Neuronal stem cell (in vitro differentiated cells): ENCODE measurements at regions not wholly inside any gene's neighbourhood (a gene's known extent, or its start where the extent isn't known, plus 50 kb on each side); places are given as distances from the start of the nearest gene placed in this dataset.
"Not testable (repeated sequence)": the region's sequence is repeated elsewhere in the genome, so short reads cannot be mapped to it uniquely, and the experiment has no call there.

ENCODE experiments used
- DNase-seq: peaks from one replicate; pipeline ENCODE4 v3.0.0-alpha.2; 2013; ENCODE audit warnings: low spot score
- H2AFZ ChIP-seq: one replicate; pipeline ENCODE4 v1.6.1; 2013; ENCODE audit warnings: mild to moderate bottlenecking, low read length, inconsistent platforms
- H2AK5ac ChIP-seq: 2 replicates; pipeline ENCODE4 v1.6.1; 2013; ENCODE audit warnings: low read depth, mild to moderate bottlenecking, inconsistent platforms, low read length, moderate library complexity, mixed read lengths
- H2BK120ac ChIP-seq: 2 replicates; pipeline ENCODE4 v1.6.1; 2013; ENCODE audit warnings: low read depth, mild to moderate bottlenecking, inconsistent platforms, low read length, moderate library complexity, mixed read lengths
- H2BK12ac ChIP-seq: one replicate; pipeline ENCODE4 v1.6.1; 2013; ENCODE audit warnings: low read length, inconsistent platforms
- H2BK15ac ChIP-seq: 2 replicates; pipeline ENCODE4 v1.6.1; 2013; ENCODE audit warnings: mild to moderate bottlenecking, low read length, inconsistent platforms, mixed read lengths
- H2BK5ac ChIP-seq: one replicate; pipeline ENCODE4 v1.6.1; 2013; ENCODE audit warnings: inconsistent platforms, mild to moderate bottlenecking, low read length, moderate library complexity
- H3K14ac ChIP-seq: one replicate; pipeline ENCODE4 v1.6.1; 2013; ENCODE audit warnings: low read length, inconsistent platforms
- H3K18ac ChIP-seq: 2 replicates; pipeline ENCODE4 v1.6.1; 2013; ENCODE audit warnings: low read length, inconsistent platforms
- H3K23ac ChIP-seq: 2 replicates; pipeline ENCODE4 v1.6.1; 2013; ENCODE audit warnings: low read depth, mild to moderate bottlenecking, mixed read lengths, low read length, inconsistent platforms; ENCODE audit not compliant: poor library complexity
- H3K27ac ChIP-seq: replicated peaks from 3 replicates; pipeline ENCODE4 v1.5.1; 2013; ENCODE audit warnings: low read length, inconsistent platforms
- H3K27me3 ChIP-seq, 3 experiments: 2 replicates each; pipeline ENCODE4 v1.6.1; 2013; ENCODE audit warnings: low read length in 3 of 3, mild to moderate bottlenecking in 2 of 3, inconsistent platforms in 1 of 3, low read depth in 1 of 3, mixed read lengths in 1 of 3, moderate library complexity in 1 of 3; ENCODE audit not compliant: control insufficient read depth in 3 of 3, insufficient read depth in 3 of 3
- H3K36me3 ChIP-seq, 2 donors: replicated peaks in 1 of 2; 2 replicates each; pipeline ENCODE4 v1.6.1; 2013; ENCODE audit warnings: low read length in 2 of 2; ENCODE audit not compliant: control insufficient read depth in 2 of 2, insufficient read depth in 2 of 2
- H3K4ac ChIP-seq: 2 replicates; pipeline ENCODE4 v1.6.1; 2013; ENCODE audit warnings: inconsistent platforms, mild to moderate bottlenecking, low read length, moderate library complexity
- H3K4me1 ChIP-seq, 2 donors: 1 replicate in 1 of 2; 2 replicates in 1 of 2; pipeline ENCODE4 v1.6.1; 2013; ENCODE audit warnings: low read length in 2 of 2, low read depth in 1 of 2; ENCODE audit not compliant: control insufficient read depth in 2 of 2, insufficient read depth in 1 of 2
- H3K4me2 ChIP-seq: one replicate; pipeline ENCODE4 v1.6.1; 2013; ENCODE audit warnings: mild to moderate bottlenecking, low read length, inconsistent platforms; ENCODE audit not compliant: insufficient read depth, poor library complexity, severe bottlenecking
- H3K4me3 ChIP-seq, 2 donors: 2 replicates each; pipeline ENCODE4 v1.5.1; 2013; ENCODE audit warnings: low read length in 2 of 2, mild to moderate bottlenecking in 2 of 2, inconsistent platforms in 1 of 2, moderate library complexity in 1 of 2
- H3K79me1 ChIP-seq: one replicate; pipeline ENCODE4 v1.6.1; 2013; ENCODE audit warnings: low read depth, mild to moderate bottlenecking, inconsistent platforms, low read length, moderate library complexity
- H3K9ac ChIP-seq: one replicate; pipeline ENCODE4 v1.6.1; 2013; ENCODE audit warnings: mild to moderate bottlenecking, low read depth, low read length, inconsistent platforms; ENCODE audit not compliant: poor library complexity
- H3K9me3 ChIP-seq, 2 donors: replicated peaks in 1 of 2; 2 replicates each; pipeline versions ENCODE3 to v1.6.1; 2013; ENCODE audit warnings: low read length in 2 of 2, mild to moderate bottlenecking in 2 of 2, inconsistent platforms in 1 of 2, low read depth in 1 of 2, mixed read lengths in 1 of 2, moderate library complexity in 1 of 2; ENCODE audit not compliant: control insufficient read depth in 2 of 2, insufficient read depth in 1 of 2
- H4K8ac ChIP-seq: one replicate; pipeline ENCODE4 v1.6.1; 2013; ENCODE audit warnings: low read depth, mild to moderate bottlenecking, inconsistent platforms, low read length, moderate library complexity
- H4K91ac ChIP-seq: one replicate; pipeline ENCODE4 v1.6.1; 2013; ENCODE audit warnings: low read length, low read depth, mild to moderate bottlenecking, inconsistent platforms; ENCODE audit not compliant: poor library complexity
- WGBS, 2 donors: extraction: QIAGEN DNeasy Blood & Tissue Kit; methylation state at CpG; one replicate each; pipeline ENCODE4 v1.1.7; 2013; ENCODE audit warnings: missing lambda C conversion rate in 2 of 2, mixed read lengths in 1 of 2; ENCODE audit not compliant: insufficient read length in 2 of 2, insufficient replicate concordance in 1 of 2; ENCODE audit errors: extremely low coverage in 2 of 2; 5-methylcytosine and 5-hydroxymethylcytosine counted together

- not testable (repeated sequence) for H3K4me1 ChIP-seq, H3K18ac ChIP-seq, H3K4me2 ChIP-seq, H3K23ac ChIP-seq, H3K27me3 ChIP-seq, H3K9me3 ChIP-seq, H3K36me3 ChIP-seq, H2AFZ ChIP-seq, H3K9ac ChIP-seq, H2AK5ac ChIP-seq, H2BK120ac ChIP-seq, H3K27ac ChIP-seq, H2BK15ac ChIP-seq, H3K4ac ChIP-seq, H3K79me1 ChIP-seq, H3K4me3 ChIP-seq, DNase-seq, H3K14ac ChIP-seq, H2BK5ac ChIP-seq, H4K91ac ChIP-seq, H2BK12ac ChIP-seq, H4K8ac ChIP-seq
- WGBS, 2 donors = no CpG with 5 or more reads among the region's 23 CpGs
Observed at GRCh38 chr3:79951426-79951825, 183.6 kb upstream of the ROBO1 start.

- Histone ChIP-seq H2BK15ac (no peak overlapping the region), H3K4ac (no peak overlapping the region), H3K27ac (no peak overlapping the region), H3K9ac (no peak overlapping the region), H3K4me3 (no peak overlapping the region), H2BK12ac (no peak overlapping the region), H2AFZ (no peak overlapping the region), H4K91ac (no peak overlapping the region), H3K36me3 (no peaks in the 10 kb centered on the region), H2BK120ac (no peak overlapping the region), H3K4me2 (no peak overlapping the region), H3K4me1 (no peaks in the 10 kb centered on the region), H2BK5ac (no peak overlapping the region), H3K79me1 (no peaks in the 10 kb centered on the region), H3K23ac (no peak overlapping the region), H3K27me3 (no peaks in the 10 kb centered on the region), H4K8ac (no peak overlapping the region), H2AK5ac (no peak overlapping the region), H3K14ac (no peak overlapping the region), H3K9me3 (no peaks in the 10 kb centered on the region), H3K18ac (no peak overlapping the region)
- DNase-seq = no peak
- WGBS, 2 donors = no CpG with 5 or more reads among the region's 2 CpGs
Observed at GRCh38 chr3:79947957-79948356, 180.2 kb upstream of the ROBO1 start.

DNA sequence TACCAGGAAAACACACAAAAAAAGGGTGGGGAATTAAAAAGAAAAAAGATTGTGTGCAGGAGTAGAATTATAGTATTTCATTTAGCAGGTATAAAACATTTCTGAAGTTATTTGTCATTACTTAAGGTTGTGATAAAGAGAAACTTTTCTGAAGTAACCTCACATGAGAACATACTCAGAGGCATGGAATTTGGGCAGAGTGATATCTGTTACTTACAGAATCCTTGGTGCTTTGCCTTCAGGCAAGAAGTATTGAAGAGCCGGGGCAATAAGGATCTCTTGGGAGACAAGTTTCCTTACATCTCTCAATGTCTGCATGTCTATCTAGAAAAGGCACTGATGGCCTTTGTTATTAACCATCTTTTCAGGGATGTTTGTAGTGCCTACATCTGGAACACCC, 179.7 kb upstream of the ROBO1 start:
- no peak overlapping the region for H2BK12ac ChIP-seq

DNA sequence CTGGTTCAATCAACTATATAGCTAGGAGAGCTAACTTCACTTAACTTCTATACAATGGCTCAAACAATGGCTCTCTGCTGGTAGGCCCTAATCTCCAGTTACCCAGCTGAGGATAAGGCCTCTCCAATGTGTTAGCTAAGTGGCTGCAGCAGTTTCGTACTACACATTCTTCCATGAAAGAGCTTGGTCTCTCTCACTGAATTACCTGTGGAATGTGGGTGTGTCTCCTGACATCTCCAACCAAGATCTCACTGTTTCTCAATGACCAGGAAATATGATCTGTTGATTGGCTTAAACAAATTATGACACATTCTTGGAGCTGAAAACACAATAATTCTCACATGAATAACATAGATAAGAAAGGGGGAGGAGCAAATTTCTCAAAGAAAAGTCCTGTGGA, 169.8 kb upstream of the ROBO1 start:
- Histone ChIP-seq H3K14ac (no peak overlapping the region), H2BK15ac (no peak overlapping the region), H2AK5ac (no peak overlapping the region), H3K36me3 (no peaks in the 10 kb centered on the region), H2AFZ (no peak overlapping the region), H2BK120ac (no peak overlapping the region), H3K4me3 (no peak overlapping the region), H3K18ac (no peak overlapping the region), H3K79me1 (no peaks in the 10 kb centered on the region), H3K4me1 (peaks cover 0 to 3% of the 10 kb centered on the region in 2 donors), H4K8ac (no peak overlapping the region), H3K9me3 (no peaks in the 10 kb centered on the region), H4K91ac (no peak overlapping the region), H2BK5ac (no peak overlapping the region), H3K4me2 (no peak overlapping the region), H3K9ac (no peak overlapping the region), H3K4ac (no peak overlapping the region), H3K27ac (no peak overlapping the region), H3K23ac (no peak overlapping the region), H3K27me3 (no peaks in the 10 kb centered on the region), H2BK12ac (no peak overlapping the region)
- WGBS, 2 donors = no CpG with 5 or more reads among the region's 1 CpG
- DNase-seq = peak; percentile 60

More for the DNA sequence above, 179.7 kb upstream of the ROBO1 start:
- no CpG with 5 or more reads among the region's 1 CpG for WGBS, 2 donors
- Histone ChIP-seq H4K91ac (no peak overlapping the region), H2BK120ac (no peak overlapping the region), H3K4me2 (no peak overlapping the region), H2AFZ (no peak overlapping the region), H3K23ac (no peak overlapping the region), H3K27me3 (no peaks in the 10 kb centered on the region), H3K79me1 (no peaks in the 10 kb centered on the region), H3K36me3 (no peaks in the 10 kb centered on the region), H3K9ac (no peak overlapping the region), H3K27ac (no peak overlapping the region), H2AK5ac (no peak overlapping the region), H3K9me3 (no peaks in the 10 kb centered on the region), H3K4me1 (no peaks in the 10 kb centered on the region), H3K4ac (no peak overlapping the region), H3K18ac (no peak overlapping the region), H3K14ac (no peak overlapping the region), H2BK15ac (no peak overlapping the region), H3K4me3 (no peak overlapping the region), H2BK5ac (no peak overlapping the region), H4K8ac (no peak overlapping the region)
- DNase-seq = no peak
